ENCODE measurements at regions not wholly inside any gene's neighbourhood (a gene's known extent, or its start where the extent isn't known, plus 50 kb on each side); places are given as distances from the start of the nearest gene placed in this dataset.

GRCh38 chr6:132130626-132131298 is 179.6 kb upstream of the CCN2 start:
- Mint-ChIP-seq H3K36me3 (ENCODE audit: low read depth, unreplicated experiment) (no peaks in the 10 kb centered on the region), H3K4me1 (ENCODE audit: low read depth, unreplicated experiment) (peaks cover 41% of the 10 kb centered on the region), H3K27ac (ENCODE audit: unreplicated experiment) (peak overlapping the region; percentile 100), H3K27me3 (ENCODE audit: low read depth, unreplicated experiment) (no peaks in the 10 kb centered on the region), H3K4me3 (ENCODE audit: unreplicated experiment) (peak overlapping the region; percentile 6), H3K9me3 (ENCODE audit: unreplicated experiment) (no peaks in the 10 kb centered on the region)
- H3K27ac ChIP-seq (ENCODE audit: low read depth, low read length): peak overlapping the region; percentile 90
- no peak overlapping the region for H3K4me3 ChIP-seq (ENCODE audit: insufficient read depth, low read depth, low read length)
- FAIRE-seq: peak; percentile 17
- no peaks in the 10 kb centered on the region for H3K27me3 ChIP-seq (ENCODE audit: insufficient read depth, low read length)
- no peaks in the 10 kb centered on the region for H3K9me3 ChIP-seq (ENCODE audit: insufficient read depth, low read depth, low read length)
- no peak for TF ChIP-seq CTCF (IDR thresholded peaks at IDR 0.05; ENCODE audit: insufficient read depth, low read depth, low read length)
- no peak for TF ChIP-seq EZH2 (IDR thresholded peaks at IDR 0.05; ENCODE audit: insufficient read depth, low read length)
- H3K4me1 ChIP-seq (ENCODE audit: insufficient read depth, low read length): peaks cover 32% of the 10 kb centered on the region
- DNase-seq (ENCODE audit: low read depth): peak; percentile 84
- H3K36me3 ChIP-seq (ENCODE audit: insufficient read depth, low read length): no peaks in the 10 kb centered on the region
- no peaks in the 10 kb centered on the region for H4K20me1 ChIP-seq (ENCODE audit: insufficient read depth, low read length)
- H3K9ac ChIP-seq (ENCODE audit: low read length): peak overlapping the region; percentile 70
- no peaks in the 10 kb centered on the region for H3K79me2 ChIP-seq (ENCODE audit: insufficient read depth, low read length)
- peak overlapping the region; percentile 45 for H3K4me2 ChIP-seq (ENCODE audit: low read length)
- peak overlapping the region; percentile 45 for H2AFZ ChIP-seq (ENCODE audit: low read depth, low read length)

GRCh38 chr6:132128424-132128823 is 177.3 kb upstream of the CCN2 start:
- Histone ChIP-seq H2AFZ (ENCODE audit: low read depth, low read length) (no peak overlapping the region), H3K36me3 (ENCODE audit: insufficient read depth, low read length) (no peaks in the 10 kb centered on the region), H4K20me1 (ENCODE audit: insufficient read depth, low read length) (no peaks in the 10 kb centered on the region), H3K79me2 (ENCODE audit: insufficient read depth, low read length) (no peaks in the 10 kb centered on the region), H3K4me3 (ENCODE audit: insufficient read depth, low read depth, low read length) (no peak overlapping the region), H3K4me2 (ENCODE audit: low read length) (no peak overlapping the region), H3K27ac (ENCODE audit: low read depth, low read length) (no peak overlapping the region), H3K9me3 (ENCODE audit: insufficient read depth, low read depth, low read length) (no peaks in the 10 kb centered on the region), H3K27me3 (ENCODE audit: insufficient read depth, low read length) (no peaks in the 10 kb centered on the region), H3K4me1 (ENCODE audit: insufficient read depth, low read length) (peaks cover 34% of the 10 kb centered on the region), H3K9ac (ENCODE audit: low read length) (no peak overlapping the region)
- DNase-seq (ENCODE audit: low read depth) (no peak), FAIRE-seq (no peak)
- Mint-ChIP-seq H3K36me3 (ENCODE audit: low read depth, unreplicated experiment) (no peaks in the 10 kb centered on the region), H3K4me1 (ENCODE audit: low read depth, unreplicated experiment) (peaks cover 32% of the 10 kb centered on the region), H3K27ac (ENCODE audit: unreplicated experiment) (no peak overlapping the region), H3K4me3 (ENCODE audit: unreplicated experiment) (no peak overlapping the region), H3K9me3 (ENCODE audit: unreplicated experiment) (no peaks in the 10 kb centered on the region), H3K27me3 (ENCODE audit: low read depth, unreplicated experiment) (no peaks in the 10 kb centered on the region)
- no peak for TF ChIP-seq EZH2 (IDR thresholded peaks at IDR 0.05; ENCODE audit: insufficient read depth, low read length)
- TF ChIP-seq CTCF (IDR thresholded peaks at IDR 0.05; ENCODE audit: insufficient read depth, low read depth, low read length): no peak

GRCh38 chr6:132126150-132126549 is 175.0 kb upstream of the CCN2 start:
- Histone ChIP-seq H3K9me3 (ENCODE audit: insufficient read depth, low read depth, low read length) (no peaks in the 10 kb centered on the region), H3K79me2 (ENCODE audit: insufficient read depth, low read length) (no peaks in the 10 kb centered on the region), H3K9ac (ENCODE audit: low read length) (no peak overlapping the region), H3K4me1 (ENCODE audit: insufficient read depth, low read length) (peaks cover 26% of the 10 kb centered on the region), H2AFZ (ENCODE audit: low read depth, low read length) (no peak overlapping the region), H3K27ac (ENCODE audit: low read depth, low read length) (no peak overlapping the region), H3K4me2 (ENCODE audit: low read length) (no peak overlapping the region), H4K20me1 (ENCODE audit: insufficient read depth, low read length) (no peaks in the 10 kb centered on the region), H3K4me3 (ENCODE audit: insufficient read depth, low read depth, low read length) (no peak overlapping the region), H3K27me3 (ENCODE audit: insufficient read depth, low read length) (no peaks in the 10 kb centered on the region), H3K36me3 (ENCODE audit: insufficient read depth, low read length) (no peaks in the 10 kb centered on the region)
- peaks cover 15% of the 10 kb centered on the region for H3K4me1 Mint-ChIP-seq (ENCODE audit: low read depth, unreplicated experiment)
- no peak for FAIRE-seq
- H3K27me3 Mint-ChIP-seq (ENCODE audit: low read depth, unreplicated experiment): no peaks in the 10 kb centered on the region
- no peaks in the 10 kb centered on the region for H3K36me3 Mint-ChIP-seq (ENCODE audit: low read depth, unreplicated experiment)
- no peak for TF ChIP-seq EZH2 (IDR thresholded peaks at IDR 0.05; ENCODE audit: insufficient read depth, low read length)
- TF ChIP-seq CTCF (IDR thresholded peaks at IDR 0.05; ENCODE audit: insufficient read depth, low read depth, low read length): no peak
- no peak for DNase-seq (ENCODE audit: low read depth)
- no peak overlapping the region for H3K27ac Mint-ChIP-seq (ENCODE audit: unreplicated experiment)
- no peak overlapping the region for H3K4me3 Mint-ChIP-seq (ENCODE audit: unreplicated experiment)
- H3K9me3 Mint-ChIP-seq (ENCODE audit: unreplicated experiment): no peaks in the 10 kb centered on the region
